Left ventricle myocardium superior (tissue), 1 donor: ENCODE measurements at regions not wholly inside any gene's neighbourhood (a gene's known extent, or its start where the extent isn't known, plus 50 kb on each side); places are given as distances from the start of the nearest gene placed in this dataset.
A peak's percentile ranks its signal among the peaks of the same experiment; 100 is the strongest.

Experiments used
- ATAC-seq: fragments of 200-7000 bp; cut with Tn5 transposase; one replicate; pipeline ENCODE4 v1.9.1; 2020; ENCODE audit warnings: mild to moderate bottlenecking, moderate library complexity
- DNase-seq: peaks from one replicate; pipeline ENCODE4 v3.0.0-alpha.2; 2020
- intact Hi-C: fragments of 100-400 bp; cut with micrococcal nuclease; formaldehyde crosslinking; loops from one replicate; pipeline ENCODE4 v1.11.0; 2022
- donor health status: DM: no; HTN: yes; CAD: no; lungs with severe emphysema.

GRCh38 chr1:178973652-178974101 is 52.0 kb upstream of the FAM20B start:
- DNase-seq, result no peak
- ATAC-seq, result peak; percentile 70
- intact Hi-C loops, result no loop called here
